Activated CD4-positive, alpha-beta memory T cell treated with anti-CD3 and anti-CD28 coated beads, Interleukin-2, amount 10 ng/mL, durations not matched to agents 7 days and 5 days (primary cell): ENCODE measurements at regions not wholly inside any gene's neighbourhood (a gene's known extent, or its start where the extent isn't known, plus 50 kb on each side); places are given as distances from the start of the nearest gene placed in this dataset.

Source experiments
- CTCF ChIA-PET: fragments of 350-600 bp; sonication (Branson Sonifier 250); formaldehyde crosslinking; loops from one replicate; lab custom pipeline; 2021; ENCODE audit warnings: antibody characterized with exemption, inconsistent platforms; lab: Charles Lee
- POLR2A ChIA-PET: fragments of 350-600 bp; sonication (Branson Sonifier 250); formaldehyde crosslinking; loops from one replicate; lab custom pipeline; 2021; ENCODE audit warnings: antibody characterized with exemption; lab: Charles Lee
- DNase-seq: peaks from one replicate; pipeline ENCODE4 v3.0.0-alpha.2; 2020
- H3K27ac Mint-ChIP-seq: one replicate; pipeline ENCODE4 v1.8.0; 2021; ENCODE audit warnings: mild to moderate bottlenecking, mixed read lengths
- H3K27me3 Mint-ChIP-seq: one replicate; pipeline ENCODE4 v1.8.0; 2021; ENCODE audit warnings: mixed read lengths
- H3K36me3 Mint-ChIP-seq: one replicate; pipeline ENCODE4 v1.8.0; 2021; ENCODE audit warnings: low read depth, mixed read lengths
- H3K4me1 Mint-ChIP-seq: one replicate; pipeline ENCODE4 v1.8.0; 2021; ENCODE audit warnings: mixed read lengths
- H3K4me3 Mint-ChIP-seq: one replicate; pipeline ENCODE4 v1.8.0; 2021; ENCODE audit warnings: mild to moderate bottlenecking, mixed read lengths
- H3K9me3 Mint-ChIP-seq: one replicate; pipeline ENCODE4 v1.8.0; 2021; ENCODE audit warnings: mixed read lengths

DNA sequence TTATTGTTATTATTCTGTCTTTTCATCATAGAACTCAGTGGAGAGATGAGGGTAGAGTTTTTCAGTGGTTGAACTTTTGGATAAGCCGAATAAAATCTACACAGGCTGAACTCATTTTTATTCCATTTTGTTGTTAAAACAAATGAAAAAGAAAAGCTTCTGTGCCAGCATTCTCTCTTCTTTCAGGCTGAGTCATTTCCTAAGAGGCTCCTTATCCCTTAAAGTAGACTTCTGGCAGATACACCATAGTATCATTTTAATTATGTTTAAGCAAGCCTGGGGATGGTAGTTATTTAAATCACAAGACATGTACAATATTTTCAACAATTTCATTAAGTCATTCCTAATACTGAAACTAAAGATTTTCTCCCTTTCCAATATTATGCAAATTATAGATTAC lies 1364.0 kb upstream of the NRXN1 start:
- POLR2A ChIA-PET = no interaction called here
- Mint-ChIP-seq H3K9me3 (no peaks in the 10 kb centered on the region), H3K4me3 (no peak overlapping the region), H3K27me3 (no peaks in the 10 kb centered on the region), H3K4me1 (no peaks in the 10 kb centered on the region), H3K36me3 (no peaks in the 10 kb centered on the region), H3K27ac (no peak overlapping the region)
- no peak for DNase-seq
- CTCF ChIA-PET = no interaction called here

- H3K27me3 Mint-ChIP-seq = no peaks in the 10 kb centered on the region
- POLR2A ChIA-PET = no interaction called here
- CTCF ChIA-PET = no interaction called here
- no peak for DNase-seq
- no peak overlapping the region for H3K27ac Mint-ChIP-seq
- no peaks in the 10 kb centered on the region for H3K9me3 Mint-ChIP-seq
- H3K36me3 Mint-ChIP-seq = no peaks in the 10 kb centered on the region
- no peaks in the 10 kb centered on the region for H3K4me1 Mint-ChIP-seq
- H3K4me3 Mint-ChIP-seq = no peak overlapping the region
Observed at GRCh38 chr2:52391621-52392020, 1359.7 kb upstream of the NRXN1 start.

- H3K27me3 Mint-ChIP-seq = no peaks in the 10 kb centered on the region
Observed at GRCh38 chr2:52390651-52391050, 1358.7 kb upstream of the NRXN1 start.

GRCh38 chr2:52387937-52388590 lies 1356.1 kb upstream of the NRXN1 start:
- DNase-seq = no peak
- Mint-ChIP-seq H3K36me3 (no peaks in the 10 kb centered on the region), H3K4me3 (no peak overlapping the region), H3K27ac (no peak overlapping the region), H3K9me3 (no peaks in the 10 kb centered on the region), H3K4me1 (no peaks in the 10 kb centered on the region), H3K27me3 (no peaks in the 10 kb centered on the region)
- ChIA-PET CTCF (no interaction called here), POLR2A (no interaction called here)

More at GRCh38 chr2:52390651-52391050, 1358.7 kb upstream of the NRXN1 start:
- Mint-ChIP-seq H3K36me3 (no peaks in the 10 kb centered on the region), H3K27ac (no peak overlapping the region), H3K4me3 (no peak overlapping the region), H3K4me1 (no peaks in the 10 kb centered on the region), H3K9me3 (no peaks in the 10 kb centered on the region)
- no peak for DNase-seq
- ChIA-PET POLR2A (no interaction called here), CTCF (no interaction called here)

DNA sequence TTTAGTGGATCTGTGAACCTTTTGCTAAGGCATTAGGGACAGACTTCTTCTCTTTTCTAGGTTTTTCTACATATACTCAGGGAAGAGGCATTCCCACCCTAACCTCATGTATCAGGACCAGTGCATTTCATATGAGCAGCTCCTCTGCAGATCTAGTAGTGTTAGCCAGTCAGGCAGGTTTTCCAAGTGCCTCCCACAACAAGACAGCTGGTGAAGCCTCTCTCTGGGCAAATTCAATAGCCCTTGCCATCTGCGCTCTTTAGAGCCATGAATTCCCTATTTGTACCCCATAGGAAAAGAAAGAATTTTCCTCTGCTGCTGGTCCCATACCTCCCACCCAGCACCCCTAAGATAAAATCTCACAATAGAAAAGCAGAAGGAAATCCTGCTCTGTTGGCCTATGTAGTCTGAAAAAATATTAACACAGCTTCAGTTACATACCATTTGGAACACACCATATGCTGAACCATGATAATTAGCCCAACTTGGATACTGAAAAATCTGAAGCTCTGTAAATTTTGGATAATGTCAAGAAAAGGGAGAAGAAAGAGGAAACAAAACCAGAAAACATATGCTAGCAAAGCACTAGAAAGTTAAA lies 1354.6 kb upstream of the NRXN1 start:
- Mint-ChIP-seq H3K4me1 (no peaks in the 10 kb centered on the region), H3K4me3 (no peak overlapping the region), H3K9me3 (peaks cover 4% of the 10 kb centered on the region), H3K27ac (no peak overlapping the region), H3K36me3 (no peaks in the 10 kb centered on the region), H3K27me3 (no peaks in the 10 kb centered on the region)
- ChIA-PET POLR2A (no interaction called here), CTCF (no interaction called here)
- DNase-seq = no peak

- no peak overlapping the region for H3K27ac Mint-ChIP-seq
- H3K27me3 Mint-ChIP-seq = no peaks in the 10 kb centered on the region
Observed at GRCh38 chr2:52383541-52383940, 1351.6 kb upstream of the NRXN1 start.

GRCh38 chr2:52369178-52369577 lies 1337.2 kb upstream of the NRXN1 start:
- no peaks in the 10 kb centered on the region for H3K27me3 Mint-ChIP-seq

More at GRCh38 chr2:52383541-52383940, 1351.6 kb upstream of the NRXN1 start:
- DNase-seq = no peak
- no peaks in the 10 kb centered on the region for H3K4me1 Mint-ChIP-seq
- CTCF ChIA-PET = interaction anchor here (0.6 kb wide), 1 partner anchor 34 kb away, joined by 7 read pairs; no protein-coding TSS in a partner anchor
- no peak overlapping the region for H3K4me3 Mint-ChIP-seq
- POLR2A ChIA-PET = no interaction called here
- peaks cover 6% of the 10 kb centered on the region for H3K9me3 Mint-ChIP-seq
- H3K36me3 Mint-ChIP-seq = no peaks in the 10 kb centered on the region

DNA sequence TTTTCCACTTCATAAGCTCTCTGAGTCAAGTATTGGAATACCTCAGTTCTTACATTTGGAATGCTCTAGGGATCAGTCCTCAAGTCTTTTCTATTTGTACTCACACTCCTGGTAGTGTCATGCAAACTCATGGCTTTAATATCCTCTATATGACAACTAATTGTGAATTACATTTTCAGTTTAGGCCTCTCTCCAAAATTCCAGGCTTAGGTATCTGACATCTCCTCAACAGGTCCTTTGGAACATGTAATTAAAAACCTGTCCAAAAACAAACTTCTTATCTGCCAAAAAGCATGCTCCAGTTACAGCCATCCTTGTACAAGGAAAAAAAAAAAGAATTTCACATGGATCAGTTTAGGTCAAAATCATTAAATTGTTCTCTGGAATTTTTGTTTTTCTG lies 1336.2 kb upstream of the NRXN1 start:
- Mint-ChIP-seq H3K27me3 (no peaks in the 10 kb centered on the region), H3K4me3 (no peak overlapping the region), H3K4me1 (no peaks in the 10 kb centered on the region), H3K27ac (no peak overlapping the region), H3K36me3 (no peaks in the 10 kb centered on the region), H3K9me3 (peaks cover 5% of the 10 kb centered on the region)
- POLR2A ChIA-PET = no interaction called here
- DNase-seq = no peak
- CTCF ChIA-PET = no interaction called here

More at GRCh38 chr2:52369178-52369577, 1337.2 kb upstream of the NRXN1 start:
- Mint-ChIP-seq H3K4me3 (no peak overlapping the region), H3K36me3 (no peaks in the 10 kb centered on the region), H3K4me1 (no peaks in the 10 kb centered on the region), H3K9me3 (peaks cover 5% of the 10 kb centered on the region), H3K27ac (no peak overlapping the region)
- DNase-seq = no peak
- ChIA-PET CTCF (no interaction called here), POLR2A (no interaction called here)

DNA sequence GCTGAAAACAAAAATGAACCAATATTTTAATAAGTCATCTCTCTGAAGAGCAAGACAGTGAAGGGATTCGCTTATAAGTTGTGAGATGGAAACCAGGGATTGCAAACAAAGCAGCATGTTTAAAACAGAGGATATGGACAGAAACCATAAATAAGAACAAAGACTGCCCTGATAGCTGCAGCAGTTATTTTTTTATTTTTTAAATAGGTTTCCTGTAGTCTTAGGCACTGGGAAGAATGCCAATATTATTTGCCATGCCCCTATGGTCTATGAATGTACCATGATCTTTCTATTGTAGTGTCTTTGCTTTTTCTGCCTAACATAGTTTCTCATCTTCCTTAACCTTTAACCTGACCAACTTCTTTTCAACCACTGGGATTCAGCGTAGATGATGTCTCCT lies 1334.0 kb upstream of the NRXN1 start:
- CTCF ChIA-PET = no interaction called here
- no peak overlapping the region for H3K4me3 Mint-ChIP-seq

DNA sequence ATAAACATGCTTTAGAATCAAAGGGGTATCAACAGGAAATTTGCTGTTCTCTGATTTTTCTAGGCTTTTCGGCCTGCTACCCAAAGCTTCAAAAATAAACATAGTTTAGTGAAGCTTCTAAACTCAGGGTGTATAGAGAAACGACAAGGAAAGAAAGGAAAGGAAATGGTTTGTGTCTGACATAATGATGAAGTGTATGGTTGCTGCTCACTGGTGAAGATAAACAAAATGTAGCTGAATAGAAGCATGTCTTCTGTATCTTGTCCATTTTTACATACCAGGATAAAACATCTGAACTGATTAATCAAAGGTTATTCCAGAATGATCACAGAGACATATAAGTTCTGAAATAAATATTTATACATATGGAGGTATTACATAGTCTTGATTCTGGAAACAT lies 1324.6 kb upstream of the NRXN1 start:
- no peaks in the 10 kb centered on the region for H3K36me3 Mint-ChIP-seq
- H3K4me3 Mint-ChIP-seq = no peak overlapping the region
- no peak for DNase-seq
- ChIA-PET CTCF (no interaction called here), POLR2A (no interaction called here)
- H3K27me3 Mint-ChIP-seq = no peaks in the 10 kb centered on the region
- H3K4me1 Mint-ChIP-seq = no peaks in the 10 kb centered on the region
- no peak overlapping the region for H3K27ac Mint-ChIP-seq
- H3K9me3 Mint-ChIP-seq = peaks cover 6% of the 10 kb centered on the region

More for the DNA sequence above, 1334.0 kb upstream of the NRXN1 start:
- no peak for DNase-seq
- no peak overlapping the region for H3K27ac Mint-ChIP-seq
- H3K27me3 Mint-ChIP-seq = no peaks in the 10 kb centered on the region
- POLR2A ChIA-PET = no interaction called here
- H3K4me1 Mint-ChIP-seq = no peaks in the 10 kb centered on the region
- H3K36me3 Mint-ChIP-seq = no peaks in the 10 kb centered on the region
- peaks cover 2% of the 10 kb centered on the region for H3K9me3 Mint-ChIP-seq

GRCh38 chr2:52347292-52347691 lies 1315.4 kb upstream of the NRXN1 start:
- no peaks in the 10 kb centered on the region for H3K36me3 Mint-ChIP-seq
- H3K4me1 Mint-ChIP-seq = no peaks in the 10 kb centered on the region
- H3K27ac Mint-ChIP-seq = no peak overlapping the region
- DNase-seq = no peak
- POLR2A ChIA-PET = no interaction called here
- H3K4me3 Mint-ChIP-seq = no peak overlapping the region
- H3K27me3 Mint-ChIP-seq = no peaks in the 10 kb centered on the region
- CTCF ChIA-PET = no interaction called here
- peaks cover 4% of the 10 kb centered on the region for H3K9me3 Mint-ChIP-seq

DNA sequence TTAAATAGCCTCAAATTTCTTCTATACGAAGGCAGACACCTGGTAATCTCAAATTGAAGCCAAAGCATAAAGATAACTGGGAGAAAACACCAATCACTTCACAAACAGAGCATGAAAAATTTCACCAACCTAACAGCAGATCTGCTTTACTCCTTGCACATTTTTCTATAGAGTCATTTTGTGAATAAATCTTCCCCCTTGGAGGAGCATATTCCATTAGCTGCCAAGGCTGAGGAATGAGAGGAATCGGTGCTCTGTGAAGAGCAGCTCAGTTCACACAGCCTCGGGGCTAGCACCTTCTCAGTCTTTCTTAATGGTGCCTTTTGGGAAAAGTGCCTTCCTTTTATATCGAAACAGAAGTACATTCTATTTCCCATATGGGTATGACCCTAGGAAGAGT lies 1313.7 kb upstream of the NRXN1 start:
- Mint-ChIP-seq H3K27me3 (no peaks in the 10 kb centered on the region), H3K36me3 (no peaks in the 10 kb centered on the region), H3K4me3 (no peak overlapping the region), H3K4me1 (no peaks in the 10 kb centered on the region), H3K27ac (no peak overlapping the region), H3K9me3 (peaks cover 4% of the 10 kb centered on the region)
- DNase-seq = no peak
- CTCF ChIA-PET = no interaction called here
- POLR2A ChIA-PET = no interaction called here

- POLR2A ChIA-PET = no interaction called here
- DNase-seq = no peak
- H3K9me3 Mint-ChIP-seq = peaks cover 4% of the 10 kb centered on the region
- no peaks in the 10 kb centered on the region for H3K27me3 Mint-ChIP-seq
- no peak overlapping the region for H3K4me3 Mint-ChIP-seq
- CTCF ChIA-PET = no interaction called here
- H3K4me1 Mint-ChIP-seq = no peaks in the 10 kb centered on the region
- H3K36me3 Mint-ChIP-seq = no peaks in the 10 kb centered on the region
- no peak overlapping the region for H3K27ac Mint-ChIP-seq
Observed at GRCh38 chr2:52345082-52345481, 1313.2 kb upstream of the NRXN1 start.

- no peak for DNase-seq
- no peaks in the 10 kb centered on the region for H3K27me3 Mint-ChIP-seq
- H3K4me3 Mint-ChIP-seq = no peak overlapping the region
- H3K4me1 Mint-ChIP-seq = no peaks in the 10 kb centered on the region
- ChIA-PET POLR2A (no interaction called here), CTCF (no interaction called here)
- no peaks in the 10 kb centered on the region for H3K36me3 Mint-ChIP-seq
- no peaks in the 10 kb centered on the region for H3K9me3 Mint-ChIP-seq
- H3K27ac Mint-ChIP-seq = no peak overlapping the region
Observed at GRCh38 chr2:52343706-52344266, 1311.9 kb upstream of the NRXN1 start.
